HEK293 (cell line): ENCODE measurements at regions not wholly inside any gene's neighbourhood (a gene's known extent, or its start where the extent isn't known, plus 50 kb on each side); places are given as distances from the start of the nearest gene placed in this dataset.
A peak's percentile ranks its signal among the peaks of the same experiment; 100 is the strongest.

ENCODE experiments used
- CTCF ChIA-PET: fragments of 350-600 bp; formaldehyde crosslinking; extraction: SDS; loops from one replicate; lab custom pipeline; 2021; ENCODE audit warnings: antibody characterized with exemption; lab: Yijun Ruan, JAX
- POLR2A ChIA-PET: fragments of 300-600 bp; formaldehyde crosslinking; extraction: SDS; loops from one replicate; lab custom pipeline; 2020; ENCODE audit warnings: antibody characterized with exemption, inconsistent platforms; lab: Yijun Ruan, JAX
- H3K27ac ChIP-seq: fragments of 200-500 bp; sonication (Bioruptor generic); 2 replicates; pipeline ENCODE4 v1.5.1; 2014; ENCODE audit warnings: low read depth, low read length, control low read depth, inconsistent platforms; ENCODE audit errors: extremely low read depth
- H3K36me3 ChIP-seq, 2 experiments: fragments of 200-500 bp in 1 of 2; sonication (Bioruptor generic) in 1 of 2; 1 replicate in 1 of 2; 2 replicates in 1 of 2; pipeline ENCODE4 v1.5.1; 2014 to 2017; ENCODE audit warnings: inconsistent platforms in 2 of 2, low read length in 2 of 2; ENCODE audit not compliant: control insufficient read depth in 2 of 2, insufficient read depth in 1 of 2
- H3K4me1 ChIP-seq: fragments of 200-500 bp; sonication (Bioruptor generic); 2 replicates; pipeline ENCODE4 v1.5.1; 2014; ENCODE audit warnings: mild to moderate bottlenecking, low read length, inconsistent platforms; ENCODE audit not compliant: control insufficient read depth, insufficient read depth
- H3K4me3 ChIP-seq: 2 replicates; pipeline ENCODE4 v1.5.1; 2011; ENCODE audit warnings: low read depth, mild to moderate bottlenecking, control low read depth, low read length, moderate library complexity
- H3K9me3 ChIP-seq: fragments of 200-500 bp; sonication (Bioruptor generic); 2 replicates; pipeline ENCODE4 v1.5.1; 2014; ENCODE audit warnings: low read depth, low read length, inconsistent platforms; ENCODE audit not compliant: control insufficient read depth, insufficient read depth
- GLI4 ChIP-seq: fragments of 450-650 bp; formaldehyde crosslinking; IDR thresholded peaks from 2 replicates; pipeline ENCODE4 v1.5.1; 2016; ENCODE audit warnings: missing biosample characterization, missing genetic modification characterization
- OVOL3 ChIP-seq: fragments of 450-650 bp; formaldehyde crosslinking; IDR thresholded peaks from 2 replicates; pipeline ENCODE4 v1.5.1; 2016; ENCODE audit warnings: missing biosample characterization, missing genetic modification characterization
- SCRT1 ChIP-seq: fragments of 450-650 bp; formaldehyde crosslinking; IDR thresholded peaks from 2 replicates; pipeline ENCODE4 v1.5.1; 2016; ENCODE audit warnings: missing biosample characterization, missing genetic modification characterization, borderline replicate concordance
- SP3 ChIP-seq: fragments of 450-650 bp; formaldehyde crosslinking; IDR thresholded peaks from 2 replicates; pipeline ENCODE4 v1.5.1; 2016; ENCODE audit warnings: missing biosample characterization, missing genetic modification characterization
- ZBTB17 ChIP-seq: fragments of 450-650 bp; formaldehyde crosslinking; IDR thresholded peaks from 2 replicates; pipeline ENCODE4 v1.5.1; 2016; ENCODE audit warnings: missing biosample characterization, missing genetic modification characterization
- ZBTB21 ChIP-seq: fragments of 450-650 bp; formaldehyde crosslinking; IDR thresholded peaks from 2 replicates; pipeline ENCODE4 v1.5.1; 2017; ENCODE audit warnings: missing biosample characterization, missing genetic modification characterization
- ZBTB48 ChIP-seq: fragments of 450-650 bp; formaldehyde crosslinking; IDR thresholded peaks from 2 replicates; pipeline ENCODE4 v1.5.1; 2016; ENCODE audit warnings: missing biosample characterization, missing genetic modification characterization
- ZIC2 ChIP-seq: fragments of 450-650 bp; formaldehyde crosslinking; IDR thresholded peaks from 2 replicates; pipeline ENCODE4 v1.5.1; 2016; ENCODE audit warnings: missing biosample characterization, missing genetic modification characterization
- ZNF138 ChIP-seq: fragments of 450-650 bp; formaldehyde crosslinking; IDR thresholded peaks from 2 replicates; pipeline ENCODE4 v1.5.1; 2016; ENCODE audit warnings: missing biosample characterization, missing genetic modification characterization, borderline replicate concordance
- ZNF140 ChIP-seq: fragments of 450-650 bp; formaldehyde crosslinking; IDR thresholded peaks from 2 replicates; pipeline ENCODE4 v1.5.1; 2016; ENCODE audit warnings: missing biosample characterization, missing genetic modification characterization
- ZNF174 ChIP-seq: fragments of 450-650 bp; formaldehyde crosslinking; IDR thresholded peaks from 2 replicates; pipeline ENCODE4 v1.5.0; 2017; ENCODE audit warnings: missing biosample characterization, mild to moderate bottlenecking, missing genetic modification characterization
- ZNF366 ChIP-seq: fragments of 450-650 bp; formaldehyde crosslinking; conservative IDR thresholded peaks from 2 replicates; pipeline ENCODE4 v1.5.1; 2016; ENCODE audit warnings: missing biosample characterization, missing genetic modification characterization
- ZNF473 ChIP-seq: fragments of 450-650 bp; formaldehyde crosslinking; IDR thresholded peaks from 2 replicates; pipeline ENCODE4 v1.5.1; 2017; ENCODE audit warnings: missing biosample characterization, missing genetic modification characterization
- ZNF544 ChIP-seq: fragments of 450-650 bp; formaldehyde crosslinking; IDR thresholded peaks from 2 replicates; pipeline ENCODE4 v1.5.0; 2017; ENCODE audit warnings: missing biosample characterization, missing genetic modification characterization
- ZNF548 ChIP-seq: fragments of 450-650 bp; formaldehyde crosslinking; IDR thresholded peaks from 2 replicates; pipeline ENCODE4 v1.5.1; 2016; ENCODE audit warnings: missing biosample characterization, missing genetic modification characterization
- ZNF785 ChIP-seq: fragments of 450-650 bp; formaldehyde crosslinking; IDR thresholded peaks from 2 replicates; pipeline ENCODE4 v1.5.1; 2016; ENCODE audit warnings: missing biosample characterization, missing genetic modification characterization
- ZNF791 ChIP-seq: fragments of 450-650 bp; formaldehyde crosslinking; IDR thresholded peaks from 2 replicates; pipeline ENCODE4 v1.5.1; 2016; ENCODE audit warnings: missing biosample characterization, missing genetic modification characterization
- ZSCAN16 ChIP-seq: fragments of 450-650 bp; formaldehyde crosslinking; IDR thresholded peaks from 2 replicates; pipeline ENCODE4 v1.5.1; 2016; ENCODE audit warnings: missing biosample characterization, missing genetic modification characterization
- TF ChIP-seq, protein P1 (sequence below): fragments of 450-650 bp; formaldehyde crosslinking; IDR thresholded peaks from 2 replicates; pipeline ENCODE4 v1.5.1; 2016; ENCODE audit warnings: missing biosample characterization, missing genetic modification characterization
- TF ChIP-seq, protein P2 (sequence below): fragments of 450-650 bp; formaldehyde crosslinking; optimal IDR thresholded peaks from 2 replicates; pipeline ENCODE3; 2016; ENCODE audit warnings: missing biosample characterization, mild to moderate bottlenecking, missing genetic modification characterization
- TF ChIP-seq, protein P3 (sequence below): fragments of 450-650 bp; formaldehyde crosslinking; conservative IDR thresholded peaks from 2 replicates; pipeline ENCODE4 v1.5.1; 2016; ENCODE audit warnings: low read depth, missing biosample characterization, missing genetic modification characterization
- TF ChIP-seq, protein P4 (sequence below): fragments of 450-650 bp; formaldehyde crosslinking; IDR thresholded peaks from 2 replicates; pipeline ENCODE4 v1.5.1; 2016; ENCODE audit warnings: missing biosample characterization, missing genetic modification characterization

DNA sequence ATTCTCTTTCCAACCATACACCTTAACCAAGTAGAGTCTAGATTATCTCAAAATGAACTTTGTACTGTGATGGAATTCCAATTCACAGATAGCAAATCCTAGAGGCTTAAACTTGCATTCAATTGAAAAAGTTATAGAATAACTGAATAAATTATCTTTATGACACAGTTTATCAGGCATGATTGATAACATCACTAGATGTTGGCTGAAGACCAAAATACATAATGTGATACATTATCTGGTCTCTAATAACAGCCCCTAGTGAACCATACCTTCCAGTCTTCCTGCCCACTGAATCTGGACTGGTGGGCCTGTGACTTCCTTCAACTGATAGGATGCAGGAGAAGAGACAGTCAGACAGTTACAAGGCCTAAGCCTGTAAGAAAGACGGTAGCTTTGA lies 165.2 kb upstream of the CMC1 start:
- no peak for TF ChIP-seq ZNF140 (tag by site-specific recombination)
- TF ChIP-seq ZSCAN16 (tag by site-specific recombination) = no peak
- TF ChIP-seq ZNF791 (tag by site-specific recombination) = no peak
- TF ChIP-seq, protein P1, sequence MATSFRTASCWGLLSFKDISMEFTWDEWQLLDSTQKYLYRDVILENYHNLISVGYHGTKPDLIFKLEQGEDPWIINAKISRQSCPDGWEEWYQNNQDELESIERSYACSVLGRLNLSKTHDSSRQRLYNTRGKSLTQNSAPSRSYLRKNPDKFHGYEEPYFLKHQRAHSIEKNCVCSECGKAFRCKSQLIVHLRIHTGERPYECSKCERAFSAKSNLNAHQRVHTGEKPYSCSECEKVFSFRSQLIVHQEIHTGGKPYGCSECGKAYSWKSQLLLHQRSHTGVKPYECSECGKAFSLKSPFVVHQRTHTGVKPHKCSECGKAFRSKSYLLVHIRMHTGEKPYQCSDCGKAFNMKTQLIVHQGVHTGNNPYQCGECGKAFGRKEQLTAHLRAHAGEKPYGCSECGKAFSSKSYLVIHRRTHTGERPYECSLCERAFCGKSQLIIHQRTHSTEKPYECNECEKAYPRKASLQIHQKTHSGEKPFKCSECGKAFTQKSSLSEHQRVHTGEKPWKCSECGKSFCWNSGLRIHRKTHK (tag by site-specific recombination) = no peak
- TF ChIP-seq ZBTB17 = no peak
- no peak for TF ChIP-seq SP3 (tag by site-specific recombination)
- TF ChIP-seq ZBTB21 (tag by site-specific recombination) = no peak
- TF ChIP-seq ZNF174 (tag by site-specific recombination) = no peak
- no peak for TF ChIP-seq ZNF785
- TF ChIP-seq, protein P2, sequence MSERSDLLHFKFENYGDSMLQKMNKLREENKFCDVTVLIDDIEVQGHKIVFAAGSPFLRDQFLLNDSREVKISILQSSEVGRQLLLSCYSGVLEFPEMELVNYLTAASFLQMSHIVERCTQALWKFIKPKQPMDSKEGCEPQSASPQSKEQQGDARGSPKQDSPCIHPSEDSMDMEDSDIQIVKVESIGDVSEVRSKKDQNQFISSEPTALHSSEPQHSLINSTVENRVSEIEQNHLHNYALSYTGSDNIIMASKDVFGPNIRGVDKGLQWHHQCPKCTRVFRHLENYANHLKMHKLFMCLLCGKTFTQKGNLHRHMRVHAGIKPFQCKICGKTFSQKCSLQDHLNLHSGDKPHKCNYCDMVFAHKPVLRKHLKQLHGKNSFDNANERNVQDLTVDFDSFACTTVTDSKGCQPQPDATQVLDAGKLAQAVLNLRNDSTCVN (tag by site-specific recombination) = no peak
- TF ChIP-seq ZNF138 (tag by site-specific recombination) = no peak
- TF ChIP-seq ZNF473 (tag by site-specific recombination) = no peak
- no peak for TF ChIP-seq SCRT1 (tag by site-specific recombination)
- no peak for TF ChIP-seq ZNF366 (tag by site-specific recombination)
- TF ChIP-seq ZBTB48 (tag by site-specific recombination) = no peak
- TF ChIP-seq GLI4 (tag by site-specific recombination) = no peak
- TF ChIP-seq, all 188 proteins: peak for 0
- H3K4me1 ChIP-seq = no peaks in the 10 kb centered on the region
- H3K9me3 ChIP-seq = no peaks in the 10 kb centered on the region
- ChIA-PET CTCF (no interaction called here), POLR2A (no interaction called here)
- no peak overlapping the region for H3K4me3 ChIP-seq
- no peaks in the 10 kb centered on the region for H3K36me3 ChIP-seq
- H3K27ac ChIP-seq = no peak overlapping the region

DNA sequence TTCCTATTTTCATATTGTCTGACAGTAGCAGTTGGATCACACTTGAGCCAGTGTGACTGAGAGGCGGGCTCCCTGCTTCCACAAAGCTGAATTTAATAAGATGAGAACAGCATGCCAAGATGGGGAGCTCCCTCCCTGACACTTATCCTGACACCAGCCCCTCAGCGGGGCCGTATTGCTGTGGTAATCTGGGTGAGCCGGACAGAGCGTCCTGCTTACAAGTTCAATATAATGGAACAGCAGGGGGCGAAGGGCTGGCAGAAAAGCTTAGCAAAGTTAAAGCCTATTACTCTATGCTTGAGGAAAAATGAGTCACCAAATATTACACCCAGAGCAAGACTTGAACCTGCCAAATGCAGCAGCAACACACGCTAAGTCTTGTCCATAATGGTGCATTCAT lies 163.8 kb upstream of the CMC1 start:
- ChIA-PET POLR2A (no interaction called here), CTCF (interaction anchor here (0.7 kb wide), 1 partner anchor 229 kb away, joined by 3 read pairs; no protein-coding TSS in a partner anchor)
- no peak overlapping the region for H3K4me3 ChIP-seq
- H3K27ac ChIP-seq = no peak overlapping the region
- H3K9me3 ChIP-seq = no peaks in the 10 kb centered on the region
- no peaks in the 10 kb centered on the region for H3K4me1 ChIP-seq
- TF ChIP-seq, protein P3, sequence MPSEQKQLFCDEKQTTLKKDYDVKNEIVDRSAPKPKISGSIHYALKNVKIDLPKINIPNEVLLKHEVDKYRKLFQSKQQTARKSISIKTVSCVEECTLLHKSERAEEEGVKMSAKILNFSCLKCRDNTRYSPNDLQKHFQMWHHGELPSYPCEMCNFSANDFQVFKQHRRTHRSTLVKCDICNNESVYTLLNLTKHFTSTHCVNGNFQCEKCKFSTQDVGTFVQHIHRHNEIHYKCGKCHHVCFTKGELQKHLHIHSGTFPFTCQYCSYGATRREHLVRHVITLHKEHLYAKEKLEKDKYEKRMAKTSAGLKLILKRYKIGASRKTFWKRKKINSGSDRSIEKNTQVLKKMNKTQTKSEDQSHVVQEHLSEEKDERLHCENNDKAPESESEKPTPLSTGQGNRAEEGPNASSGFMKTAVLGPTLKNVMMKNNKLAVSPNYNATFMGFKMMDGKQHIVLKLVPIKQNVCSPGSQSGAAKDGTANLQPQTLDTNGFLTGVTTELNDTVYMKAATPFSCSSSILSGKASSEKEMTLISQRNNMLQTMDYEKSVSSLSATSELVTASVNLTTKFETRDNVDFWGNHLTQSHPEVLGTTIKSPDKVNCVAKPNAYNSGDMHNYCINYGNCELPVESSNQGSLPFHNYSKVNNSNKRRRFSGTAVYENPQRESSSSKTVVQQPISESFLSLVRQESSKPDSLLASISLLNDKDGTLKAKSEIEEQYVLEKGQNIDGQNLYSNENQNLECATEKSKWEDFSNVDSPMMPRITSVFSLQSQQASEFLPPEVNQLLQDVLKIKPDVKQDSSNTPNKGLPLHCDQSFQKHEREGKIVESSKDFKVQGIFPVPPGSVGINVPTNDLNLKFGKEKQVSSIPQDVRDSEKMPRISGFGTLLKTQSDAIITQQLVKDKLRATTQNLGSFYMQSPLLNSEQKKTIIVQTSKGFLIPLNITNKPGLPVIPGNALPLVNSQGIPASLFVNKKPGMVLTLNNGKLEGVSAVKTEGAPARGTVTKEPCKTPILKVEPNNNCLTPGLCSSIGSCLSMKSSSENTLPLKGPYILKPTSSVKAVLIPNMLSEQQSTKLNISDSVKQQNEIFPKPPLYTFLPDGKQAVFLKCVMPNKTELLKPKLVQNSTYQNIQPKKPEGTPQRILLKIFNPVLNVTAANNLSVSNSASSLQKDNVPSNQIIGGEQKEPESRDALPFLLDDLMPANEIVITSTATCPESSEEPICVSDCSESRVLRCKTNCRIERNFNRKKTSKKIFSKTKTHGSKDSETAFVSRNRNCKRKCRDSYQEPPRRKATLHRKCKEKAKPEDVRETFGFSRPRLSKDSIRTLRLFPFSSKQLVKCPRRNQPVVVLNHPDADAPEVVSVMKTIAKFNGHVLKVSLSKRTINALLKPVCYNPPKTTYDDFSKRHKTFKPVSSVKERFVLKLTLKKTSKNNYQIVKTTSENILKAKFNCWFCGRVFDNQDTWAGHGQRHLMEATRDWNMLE = no peak
- TF ChIP-seq ZNF544 (tag by site-specific recombination) (no peak), OVOL3 (tag by site-specific recombination) (no peak), ZIC2 (tag by site-specific recombination) (peak; percentile 72), ZNF548 (tag by site-specific recombination) (no peak)
- TF ChIP-seq, protein P4, sequence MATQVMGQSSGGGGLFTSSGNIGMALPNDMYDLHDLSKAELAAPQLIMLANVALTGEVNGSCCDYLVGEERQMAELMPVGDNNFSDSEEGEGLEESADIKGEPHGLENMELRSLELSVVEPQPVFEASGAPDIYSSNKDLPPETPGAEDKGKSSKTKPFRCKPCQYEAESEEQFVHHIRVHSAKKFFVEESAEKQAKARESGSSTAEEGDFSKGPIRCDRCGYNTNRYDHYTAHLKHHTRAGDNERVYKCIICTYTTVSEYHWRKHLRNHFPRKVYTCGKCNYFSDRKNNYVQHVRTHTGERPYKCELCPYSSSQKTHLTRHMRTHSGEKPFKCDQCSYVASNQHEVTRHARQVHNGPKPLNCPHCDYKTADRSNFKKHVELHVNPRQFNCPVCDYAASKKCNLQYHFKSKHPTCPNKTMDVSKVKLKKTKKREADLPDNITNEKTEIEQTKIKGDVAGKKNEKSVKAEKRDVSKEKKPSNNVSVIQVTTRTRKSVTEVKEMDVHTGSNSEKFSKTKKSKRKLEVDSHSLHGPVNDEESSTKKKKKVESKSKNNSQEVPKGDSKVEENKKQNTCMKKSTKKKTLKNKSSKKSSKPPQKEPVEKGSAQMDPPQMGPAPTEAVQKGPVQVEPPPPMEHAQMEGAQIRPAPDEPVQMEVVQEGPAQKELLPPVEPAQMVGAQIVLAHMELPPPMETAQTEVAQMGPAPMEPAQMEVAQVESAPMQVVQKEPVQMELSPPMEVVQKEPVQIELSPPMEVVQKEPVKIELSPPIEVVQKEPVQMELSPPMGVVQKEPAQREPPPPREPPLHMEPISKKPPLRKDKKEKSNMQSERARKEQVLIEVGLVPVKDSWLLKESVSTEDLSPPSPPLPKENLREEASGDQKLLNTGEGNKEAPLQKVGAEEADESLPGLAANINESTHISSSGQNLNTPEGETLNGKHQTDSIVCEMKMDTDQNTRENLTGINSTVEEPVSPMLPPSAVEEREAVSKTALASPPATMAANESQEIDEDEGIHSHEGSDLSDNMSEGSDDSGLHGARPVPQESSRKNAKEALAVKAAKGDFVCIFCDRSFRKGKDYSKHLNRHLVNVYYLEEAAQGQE = no peak
- H3K36me3 ChIP-seq = no peaks in the 10 kb centered on the region
